NCI-H2081 (cell line): ENCODE measurements at regions not wholly inside any gene's neighbourhood (a gene's known extent, or its start where the extent isn't known, plus 50 kb on each side); places are given as distances from the start of the nearest gene placed in this dataset.

Source experiments
- DNase-seq, 2 experiments: peaks; one replicate each; lab custom pipeline; 2025; lab: John Stamatoyannopoulos, UW

GRCh38 chr16:6665126-6665525 is 667.5 kb upstream of the RBFOX1 start:
- no peak for DNase-seq

DNA sequence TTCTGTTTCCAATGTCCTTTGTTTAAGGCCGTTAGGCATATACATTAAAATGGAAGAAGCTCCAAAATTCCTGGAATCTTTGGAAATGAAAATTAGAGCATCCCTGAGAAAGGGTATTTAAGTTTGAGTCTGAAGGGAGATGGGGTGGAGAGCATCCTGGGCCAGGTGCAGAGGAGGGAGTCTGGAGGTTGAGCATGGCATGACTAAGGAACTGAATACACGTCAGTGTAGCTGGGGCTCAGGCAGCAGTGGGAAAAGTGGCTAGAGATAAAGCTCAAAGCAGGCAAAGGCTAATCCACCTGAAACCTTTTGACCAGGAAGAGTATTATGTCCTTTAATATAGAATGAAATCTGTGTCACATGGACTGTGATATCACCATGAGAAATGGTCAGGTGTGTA is 669.0 kb upstream of the RBFOX1 start:
- no peak for DNase-seq

- no peak for DNase-seq
These were observed 675.9 kb upstream of the RBFOX1 start for GRCh38 chr16:6656760-6657159.

DNA sequence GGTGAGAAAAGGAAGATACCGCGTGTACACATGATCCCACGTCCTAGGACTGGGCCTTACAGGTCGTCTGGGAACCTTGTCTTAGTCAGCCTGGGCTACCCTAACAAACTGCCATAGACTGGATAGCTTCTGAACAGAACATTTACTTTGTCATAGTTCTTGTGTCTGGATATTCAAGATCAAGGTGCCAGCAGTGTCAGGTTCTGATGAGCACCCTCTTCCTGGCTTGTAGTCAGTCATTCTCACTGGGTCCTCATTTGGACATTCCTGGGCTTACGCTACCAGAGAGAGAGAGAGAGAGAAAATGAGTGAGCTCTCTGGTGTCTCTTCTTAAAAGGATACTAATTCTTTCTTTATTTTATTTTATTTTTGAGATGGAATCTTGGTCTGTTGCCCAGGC is 685.8 kb upstream of the RBFOX1 start:
- no peak for DNase-seq

DNA sequence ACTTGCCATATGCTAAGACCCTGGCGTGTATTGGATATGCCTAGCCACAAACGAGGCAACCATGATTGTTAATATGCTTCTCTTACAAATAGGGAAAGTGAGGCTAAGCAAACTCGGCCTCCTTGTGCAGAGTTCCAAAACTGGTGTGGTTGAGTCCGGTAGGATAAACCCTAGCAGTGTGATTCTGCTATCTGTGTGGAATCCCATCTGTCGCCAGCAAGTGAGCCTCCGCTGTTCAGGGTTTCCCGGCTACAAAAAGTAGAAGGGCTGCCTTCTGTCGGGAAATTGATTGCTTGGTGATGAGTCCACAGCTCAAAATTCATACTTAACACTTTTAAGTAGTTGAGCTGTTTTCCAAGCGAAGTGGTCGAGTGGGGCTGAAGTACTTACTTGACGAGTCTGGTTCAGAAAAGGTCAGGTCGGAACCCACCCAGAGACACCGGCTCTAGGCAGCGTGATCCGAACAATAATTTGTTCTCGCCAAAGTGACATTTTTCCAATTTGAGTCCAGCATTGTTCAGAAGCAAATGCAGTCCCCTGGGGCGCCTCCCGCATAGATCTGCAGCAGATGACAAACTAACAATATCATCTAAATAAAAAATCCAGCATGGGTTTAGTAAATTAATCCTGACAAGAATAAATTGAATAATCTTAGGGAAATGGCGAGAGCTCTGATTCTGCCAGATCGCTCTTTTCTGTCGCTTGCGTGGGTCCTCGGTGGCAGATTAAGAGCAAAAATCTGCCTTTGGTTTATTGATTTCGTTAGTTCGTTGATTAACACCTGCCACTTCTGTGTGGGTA is 686.7 kb upstream of the RBFOX1 start:
- DNase-seq = no peak

GRCh38 chr16:6644916-6645315 is 687.7 kb upstream of the RBFOX1 start:
- no peak for DNase-seq

GRCh38 chr16:6643080-6643686 is 689.5 kb upstream of the RBFOX1 start:
- DNase-seq = peak; percentile 4 to 39

DNA sequence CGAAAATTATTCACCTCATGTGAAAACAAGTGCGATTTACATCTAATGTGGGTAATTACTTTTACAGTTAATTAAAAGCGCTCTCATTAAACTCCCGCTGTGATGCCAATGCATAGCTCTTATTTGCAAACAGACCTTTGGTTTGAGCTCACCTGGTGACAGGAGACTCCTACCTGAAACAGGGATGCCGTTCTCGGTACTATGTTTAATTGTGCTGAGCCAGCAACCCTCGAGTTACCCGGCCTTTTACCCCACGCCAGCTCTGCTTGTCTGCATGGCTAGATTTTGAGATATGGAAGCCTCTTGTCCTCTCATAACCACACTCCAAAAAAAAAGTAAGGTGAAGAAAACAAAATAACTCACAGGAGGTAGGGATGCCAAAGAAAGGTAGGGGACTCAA is 690.4 kb upstream of the RBFOX1 start:
- no peak for DNase-seq

DNA sequence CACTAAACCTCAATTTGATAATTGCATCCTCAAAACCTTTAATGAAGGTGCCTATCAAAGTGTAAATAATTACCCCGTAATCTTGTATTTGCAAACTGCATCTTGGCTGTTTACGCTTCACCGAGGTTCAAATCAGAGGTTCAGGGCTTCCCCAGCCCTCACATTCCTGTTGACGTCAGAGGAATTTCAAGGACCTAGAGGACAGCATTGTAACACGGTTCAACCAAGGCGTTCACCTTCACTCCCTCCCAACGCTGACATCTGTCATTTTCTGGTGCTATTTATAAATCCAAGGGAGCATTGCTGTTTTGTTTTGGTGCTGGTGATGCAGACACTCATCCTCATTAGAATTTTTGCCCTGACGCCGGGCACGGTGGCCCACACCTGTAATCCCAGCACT is 691.6 kb upstream of the RBFOX1 start:
- DNase-seq = no peak

DNA sequence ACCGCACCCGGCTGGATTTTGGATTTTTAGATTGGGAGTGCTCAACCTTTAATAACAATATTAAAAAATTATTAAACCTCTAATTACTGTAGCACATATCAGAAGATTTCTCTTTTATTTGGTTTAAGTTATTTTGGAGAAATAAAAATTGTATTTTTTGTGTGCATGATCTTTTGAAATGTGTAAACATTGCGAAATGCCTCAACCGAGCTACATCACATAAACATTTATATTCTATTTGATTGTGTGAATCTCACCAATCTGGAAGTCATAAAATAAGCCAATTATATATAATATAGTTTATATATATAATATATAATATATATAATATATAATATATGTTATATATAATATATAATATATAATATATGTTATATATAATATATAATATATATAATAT is 696.2 kb upstream of the RBFOX1 start:
- DNase-seq = no peak

DNA sequence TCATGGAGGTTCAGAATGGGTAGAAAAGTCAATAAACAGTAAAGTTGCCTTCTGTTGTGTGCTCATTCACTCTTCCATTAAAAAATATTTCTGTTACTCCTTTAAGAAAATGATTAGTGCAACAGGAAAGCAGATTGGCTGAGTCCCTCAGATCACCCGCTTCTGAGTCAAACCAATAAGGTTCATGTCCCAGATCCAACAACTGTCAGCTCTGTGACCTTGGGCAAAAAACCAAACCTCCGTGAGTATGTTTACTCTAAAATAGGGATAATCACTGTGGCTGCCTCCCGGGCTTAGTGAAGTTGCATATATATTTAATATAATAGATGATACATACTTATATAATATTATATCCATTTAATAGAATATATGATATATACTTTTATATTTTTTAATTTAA is 698.5 kb upstream of the RBFOX1 start:
- DNase-seq = no peak

GRCh38 chr16:6633456-6633855 is 699.2 kb upstream of the RBFOX1 start:
- DNase-seq = no peak

- DNase-seq = no peak
These were observed 703.5 kb upstream of the RBFOX1 start for GRCh38 chr16:6629110-6629509.

- no peak for DNase-seq
These were observed 707.0 kb upstream of the RBFOX1 start for GRCh38 chr16:6625606-6626005.

- DNase-seq = no peak
These were observed 713.8 kb upstream of the RBFOX1 start for GRCh38 chr16:6618874-6619273.

GRCh38 chr16:6616746-6617145 is 715.9 kb upstream of the RBFOX1 start:
- no peak for DNase-seq

DNA sequence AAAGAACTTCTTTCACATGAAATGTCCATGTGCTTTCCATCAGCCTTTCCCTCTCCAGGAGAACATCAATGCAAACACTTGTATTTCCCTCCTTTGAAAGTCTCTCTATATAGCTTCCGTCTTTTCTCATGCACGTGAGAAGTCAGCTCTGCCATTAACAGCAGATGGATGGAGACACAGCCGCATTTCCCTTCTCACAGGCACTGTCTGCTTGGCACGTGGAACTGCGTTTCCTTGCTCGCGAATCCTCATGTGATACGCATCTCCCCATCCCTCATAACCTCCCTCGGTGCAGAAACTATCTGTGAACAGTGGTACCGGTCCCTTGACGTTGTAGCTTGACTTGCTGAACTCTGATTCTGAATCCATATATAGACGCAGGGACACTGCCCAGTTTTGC is 717.0 kb upstream of the RBFOX1 start:
- peak in 1 of 2 experiments; percentile 7 for DNase-seq

DNA sequence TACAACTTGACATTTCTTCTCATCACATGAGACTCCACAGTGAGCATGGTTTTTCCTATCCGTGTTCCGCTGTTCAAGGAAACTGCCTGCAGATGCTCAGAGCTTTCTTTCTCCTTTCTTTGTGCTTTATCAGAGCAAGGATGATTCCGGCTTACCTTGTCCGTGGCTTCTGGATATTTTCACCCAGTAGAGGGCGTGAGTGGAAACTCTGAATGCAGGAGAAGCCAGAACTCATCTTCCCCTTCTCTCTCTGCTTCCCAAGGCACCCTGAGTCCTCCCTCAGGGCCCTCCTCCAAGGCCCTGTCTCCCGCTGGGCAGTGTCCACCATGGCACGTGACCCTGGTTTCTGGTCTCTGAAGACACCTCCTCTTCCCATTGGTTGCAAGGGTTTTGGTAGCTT is 721.1 kb upstream of the RBFOX1 start:
- no peak for DNase-seq

DNA sequence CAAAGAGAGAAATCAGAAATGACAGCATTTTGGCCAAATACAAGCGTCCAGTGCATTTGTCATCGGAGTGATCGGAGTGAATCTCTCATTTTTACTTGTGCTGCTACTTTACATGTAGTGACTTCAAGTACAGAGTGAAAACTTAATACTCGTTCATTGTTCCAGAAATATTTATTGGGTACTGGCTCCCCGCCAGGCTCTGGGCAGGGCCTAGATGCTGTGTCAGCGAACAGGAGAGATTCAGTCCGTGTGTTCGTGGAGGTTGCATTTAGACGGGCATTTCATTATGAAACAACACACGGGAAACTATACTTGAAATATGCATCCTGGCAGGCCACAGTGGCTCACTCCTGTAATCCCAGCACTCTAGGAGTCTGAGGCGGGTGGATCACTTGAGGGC is 727.2 kb upstream of the RBFOX1 start:
- DNase-seq = no peak

GRCh38 chr16:6603780-6604325 is 728.8 kb upstream of the RBFOX1 start:
- no peak for DNase-seq

DNA sequence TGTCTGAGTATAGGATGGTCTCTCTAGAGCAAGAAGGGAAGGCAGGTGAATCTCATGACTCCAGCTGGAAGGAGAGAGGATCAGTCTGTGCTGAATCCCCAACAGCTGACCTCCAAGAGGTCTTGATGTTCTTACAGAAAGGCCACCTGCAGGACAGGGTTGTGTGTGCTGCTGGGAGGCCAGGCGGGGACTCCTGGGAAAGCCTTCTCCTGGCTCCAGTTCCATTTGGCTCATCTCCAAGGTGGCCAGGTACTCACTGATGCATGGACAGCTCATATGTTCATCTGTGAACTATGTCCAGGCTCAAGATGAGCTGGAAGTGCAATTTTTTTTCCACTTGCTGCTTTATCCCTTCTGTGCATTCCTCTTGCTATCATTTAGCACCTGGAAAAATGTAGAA is 730.2 kb upstream of the RBFOX1 start:
- peak in 1 of 2 experiments; percentile 3 for DNase-seq

DNA sequence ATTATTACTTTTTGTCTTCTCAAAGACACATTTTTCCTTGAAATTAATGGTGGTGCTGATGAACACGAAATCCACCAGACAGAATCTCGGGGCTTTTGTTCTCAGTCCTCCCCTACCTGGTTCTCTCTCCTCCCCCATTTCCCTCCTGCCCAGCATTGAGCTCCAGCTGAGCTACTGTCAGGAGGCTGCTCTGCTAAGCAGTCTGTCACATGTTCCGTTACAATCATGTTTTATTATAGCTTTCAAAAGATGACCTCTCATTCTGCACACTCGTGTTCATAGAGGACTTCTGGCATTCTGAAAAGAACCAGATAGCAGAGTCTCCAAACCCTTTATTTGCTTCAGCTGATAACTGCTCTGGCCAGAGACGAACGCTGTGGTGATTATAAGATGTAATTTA is 732.5 kb upstream of the RBFOX1 start:
- DNase-seq = no peak

GRCh38 chr16:6593799-6594198 is 738.8 kb upstream of the RBFOX1 start:
- no peak for DNase-seq

GRCh38 chr16:6576606-6577005 is 756.0 kb upstream of the RBFOX1 start:
- DNase-seq = no peak
